ENCODE measurements at regions not wholly inside any gene's neighbourhood (a gene's known extent, or its start where the extent isn't known, plus 50 kb on each side); places are given as distances from the start of the nearest gene placed in this dataset.

DNA sequence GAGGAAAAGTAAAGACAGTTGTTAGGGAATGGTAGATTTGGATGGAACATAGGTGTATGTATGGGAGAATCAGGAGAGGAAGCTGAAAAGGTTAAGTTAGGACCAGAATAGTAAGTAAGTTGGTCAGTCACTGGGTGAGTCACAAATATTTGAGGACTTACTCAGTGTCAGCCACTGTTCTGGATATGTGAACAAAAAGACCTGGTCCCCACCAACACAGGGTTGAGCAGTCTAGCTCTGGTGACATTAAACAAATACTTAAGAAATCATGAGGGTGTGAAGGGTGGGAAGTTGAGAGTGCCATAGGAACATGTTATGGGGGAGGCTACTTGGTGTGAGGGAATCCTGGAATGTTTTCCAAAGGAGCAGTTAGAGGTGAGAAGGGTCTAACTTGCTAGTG lies 246.9 kb downstream of the PTEN start:
- no peak for TF ChIP-seq CTCF (IDR thresholded peaks at IDR 0.05)
- peak in 1 of 4 donors; percentile 44 for ATAC-seq
- H3K36me3 ChIP-seq = no peaks in the 10 kb centered on the region
- H3K27ac ChIP-seq = no peak overlapping the region
- no peak overlapping the region for H3K4me3 ChIP-seq
- peaks cover 0 to 5% (median 0%) of the 10 kb centered on the region in 3 donors for H3K4me1 ChIP-seq
- no peak for DNase-seq
- no peaks in the 10 kb centered on the region for H3K9me3 ChIP-seq
- no peaks in the 10 kb centered on the region for H3K27me3 ChIP-seq
- FAIRE-seq = no peak
- intact Hi-C loops (cut with DNase I) = loop anchor here in 1 of 3 donors (5.0 kb wide), 1 partner anchor 258 kb away; no protein-coding TSS in a partner anchor

- Histone ChIP-seq H3K4me3 (no peak overlapping the region), H3K4me1 (peaks cover 0 to 5% (median 0%) of the 10 kb centered on the region in 3 donors), H3K27me3 (no peaks in the 10 kb centered on the region), H3K9me3 (no peaks in the 10 kb centered on the region), H3K27ac (no peak overlapping the region), H3K36me3 (no peaks in the 10 kb centered on the region)
- intact Hi-C loops (cut with DNase I) = loop anchor here in 1 of 3 donors (5.0 kb wide), 1 partner anchor 259 kb away; no protein-coding TSS in a partner anchor
- FAIRE-seq = no peak
- WGBS, 2 donors = 72 to 80% methylated on average over 3 of the region's 3 CpGs
- DNase-seq = no peak
- no peak for ATAC-seq
- TF ChIP-seq CTCF (IDR thresholded peaks at IDR 0.05) = no peak
Observed at GRCh38 chr10:88110822-88111221, 247.4 kb downstream of the PTEN start.

GRCh38 chr10:88111294-88111693 lies 247.9 kb downstream of the PTEN start:
- ATAC-seq = no peak

GRCh38 chr10:88113232-88113631 lies 249.8 kb downstream of the PTEN start:
- no peak for ATAC-seq
- intact Hi-C loops (cut with DNase I) = loop anchor here in 1 of 3 donors (5.0 kb wide), 1 partner anchor 261 kb away; no protein-coding TSS in a partner anchor
- WGBS, 2 donors = 95 to 96% methylated on average over 1 of the region's 1 CpG

More at GRCh38 chr10:88111294-88111693, 247.9 kb downstream of the PTEN start:
- intact Hi-C loops (cut with DNase I) = loop anchor here in 1 of 3 donors (5.0 kb wide), 1 partner anchor 259 kb away; no protein-coding TSS in a partner anchor
- H3K4me3 ChIP-seq = no peak overlapping the region
- no peaks in the 10 kb centered on the region for H3K9me3 ChIP-seq
- DNase-seq (no peak), FAIRE-seq (no peak)
- H3K36me3 ChIP-seq = no peaks in the 10 kb centered on the region
- no peak overlapping the region for H3K27ac ChIP-seq
- WGBS, 2 donors = 65 to 79% methylated on average over 2 of the region's 2 CpGs
- H3K4me1 ChIP-seq = peaks cover 0 to 5% (median 0%) of the 10 kb centered on the region in 3 donors
- no peaks in the 10 kb centered on the region for H3K27me3 ChIP-seq
- TF ChIP-seq CTCF (IDR thresholded peaks at IDR 0.05) = no peak

More at GRCh38 chr10:88113232-88113631, 249.8 kb downstream of the PTEN start:
- Histone ChIP-seq H3K27ac (no peak overlapping the region), H3K27me3 (no peaks in the 10 kb centered on the region), H3K4me3 (no peak overlapping the region), H3K36me3 (no peaks in the 10 kb centered on the region), H3K4me1 (peaks cover 0 to 5% (median 0%) of the 10 kb centered on the region in 3 donors), H3K9me3 (no peaks in the 10 kb centered on the region)
- TF ChIP-seq CTCF (IDR thresholded peaks at IDR 0.05) = no peak
- FAIRE-seq (no peak), DNase-seq (no peak)

All from pancreas (tissue), 10 donors.